GM18868 (cell line): ENCODE measurements at regions not wholly inside any gene's neighbourhood (a gene's known extent, or its start where the extent isn't known, plus 50 kb on each side); places are given as distances from the start of the nearest gene placed in this dataset.

Experiments used
- ATAC-seq: cut with Tn5 transposase; IDR thresholded peaks from one replicate; pipeline ENCODE4 v1.9.1; 2021; ENCODE audit warnings: mild to moderate bottlenecking, moderate library complexity; ENCODE audit not compliant: unreplicated experiment

DNA sequence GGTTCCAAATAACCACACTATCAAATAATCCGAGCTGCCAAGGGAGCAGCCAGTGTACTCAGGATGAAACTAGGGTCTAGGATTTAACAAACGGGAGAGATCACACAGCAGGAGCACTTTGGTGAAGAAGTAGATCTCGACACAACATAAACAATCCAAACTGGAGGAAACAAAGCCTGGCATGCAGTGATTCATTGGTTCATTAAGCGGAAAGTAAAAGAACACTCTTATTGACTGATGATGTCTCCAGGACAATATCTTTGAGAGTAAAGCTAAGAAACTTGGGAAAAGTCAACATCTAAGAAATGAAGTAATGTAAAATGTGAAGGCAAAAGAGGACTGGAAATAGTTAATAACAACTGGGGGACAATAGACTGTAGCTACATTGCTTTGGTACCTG lies 1478.3 kb upstream of the CDH9 start:
- ATAC-seq = no peak

DNA sequence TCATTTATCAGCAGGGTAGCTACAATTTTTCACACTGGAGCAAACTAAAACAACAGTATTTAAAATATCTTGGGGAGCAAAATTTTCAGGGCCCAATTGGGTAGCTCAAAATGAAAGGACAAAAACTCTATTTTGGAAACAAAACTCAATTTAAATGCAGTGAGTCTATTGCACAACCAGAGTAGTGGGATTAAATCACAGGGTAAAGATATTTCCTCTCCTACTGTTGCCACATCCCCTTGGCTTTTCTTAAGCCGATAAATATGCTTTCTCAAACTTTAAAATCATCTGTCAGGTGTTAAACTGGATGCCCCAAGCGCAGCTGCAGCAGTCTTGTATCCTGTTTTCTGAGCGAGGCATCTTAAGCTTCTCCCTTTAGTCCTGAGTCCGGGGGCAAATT lies 1474.3 kb upstream of the CDH9 start:
- no peak for ATAC-seq

DNA sequence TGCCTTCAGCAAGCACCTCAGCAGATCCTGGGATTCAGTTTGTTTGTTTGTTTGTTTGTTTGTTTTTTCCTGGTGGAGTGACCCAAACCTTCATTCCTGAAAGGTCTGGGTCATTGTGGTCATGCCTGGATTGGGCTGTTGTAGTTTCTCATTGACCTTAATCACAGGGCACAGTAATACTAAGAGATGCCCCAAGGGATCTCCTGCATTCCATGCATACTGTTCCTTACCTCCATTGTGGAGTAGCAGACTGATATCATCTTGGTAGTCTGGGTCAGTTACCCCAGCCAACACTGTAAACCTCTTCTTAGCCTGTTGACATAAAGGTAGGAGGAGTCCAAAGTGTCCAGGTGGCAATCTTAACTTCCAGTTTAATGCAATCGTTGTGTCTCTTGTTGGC lies 1466.7 kb upstream of the CDH9 start:
- no peak for ATAC-seq

DNA sequence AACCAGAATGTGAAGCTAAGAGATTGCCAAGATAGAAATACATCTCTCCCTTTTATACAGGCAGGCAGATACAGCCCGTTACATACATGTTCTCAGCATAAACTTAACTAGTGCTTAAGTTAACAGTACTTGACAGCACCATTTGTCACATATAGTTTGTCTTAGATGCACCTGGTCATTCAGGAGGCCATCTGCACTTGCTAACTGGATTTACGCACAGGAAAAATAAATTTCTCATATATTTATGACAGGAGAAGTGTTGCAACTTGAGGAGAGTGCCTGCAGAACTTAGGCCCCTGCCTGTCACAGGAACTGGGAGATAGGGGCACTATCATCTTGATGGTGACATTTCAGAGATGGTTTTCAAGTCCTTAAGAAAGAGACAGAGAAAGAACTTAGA lies 1462.1 kb upstream of the CDH9 start:
- ATAC-seq = no peak

- no peak for ATAC-seq
Measured at GRCh38 chr5:28499766-28500290, 1461.4 kb upstream of the CDH9 start.

GRCh38 chr5:28495876-28496275 lies 1457.5 kb upstream of the CDH9 start:
- no peak for ATAC-seq

DNA sequence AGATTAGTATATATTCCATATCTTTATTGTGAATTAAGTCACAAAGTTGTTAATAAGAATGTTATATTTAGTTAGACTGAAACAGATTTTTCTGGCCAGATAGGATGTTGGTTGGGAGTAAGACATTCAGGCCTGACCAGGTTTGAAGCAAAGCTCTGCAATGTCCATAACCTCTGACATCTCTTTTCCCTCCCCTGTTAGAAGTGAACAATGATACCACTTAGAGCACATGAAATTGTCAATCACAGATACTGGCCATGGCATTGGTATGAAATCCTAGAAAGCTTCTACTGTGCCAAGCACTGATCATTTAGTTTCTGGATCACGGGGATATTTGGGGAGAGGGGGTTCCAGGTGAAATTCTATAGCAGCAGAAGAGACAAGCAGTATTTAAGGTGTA lies 1455.1 kb upstream of the CDH9 start:
- ATAC-seq = no peak

GRCh38 chr5:28488752-28489151 lies 1450.4 kb upstream of the CDH9 start:
- ATAC-seq = no peak

DNA sequence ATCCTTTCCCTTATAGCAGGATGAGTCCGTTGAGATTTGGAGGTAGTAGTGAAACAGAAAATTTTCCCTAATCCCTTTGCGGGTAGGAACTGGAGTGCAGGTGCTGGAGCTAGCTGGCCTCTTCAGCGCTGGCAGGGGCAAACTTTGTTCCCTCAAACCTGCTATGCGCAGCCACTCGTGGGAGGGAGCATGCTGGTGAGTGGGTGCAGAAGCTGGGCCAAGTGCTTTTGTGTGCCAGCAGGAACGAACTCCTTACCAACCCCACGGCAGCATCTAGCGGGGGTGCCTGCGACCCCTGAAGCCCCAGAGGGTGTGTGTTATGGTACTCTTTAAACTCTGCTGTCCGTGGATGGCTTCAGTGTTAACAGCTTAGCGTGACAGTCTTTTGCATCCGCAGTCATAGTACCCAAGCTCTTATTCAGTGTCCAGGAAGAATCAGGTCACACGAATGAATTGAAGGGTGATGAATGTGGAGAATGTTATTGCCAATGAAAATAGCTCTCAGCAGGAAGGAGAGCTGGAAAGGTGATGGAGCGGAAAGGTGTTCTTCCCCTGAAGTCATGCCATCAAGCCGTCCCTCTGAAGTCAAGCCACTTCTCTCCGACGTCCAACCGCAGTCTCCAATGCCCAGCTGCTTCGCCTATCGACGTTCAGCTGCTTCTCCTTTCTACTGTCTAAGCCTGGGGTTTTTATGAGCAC lies 1445.1 kb upstream of the CDH9 start:
- no peak for ATAC-seq

- no peak for ATAC-seq
Measured at GRCh38 chr5:28473531-28474107, 1435.2 kb upstream of the CDH9 start.

DNA sequence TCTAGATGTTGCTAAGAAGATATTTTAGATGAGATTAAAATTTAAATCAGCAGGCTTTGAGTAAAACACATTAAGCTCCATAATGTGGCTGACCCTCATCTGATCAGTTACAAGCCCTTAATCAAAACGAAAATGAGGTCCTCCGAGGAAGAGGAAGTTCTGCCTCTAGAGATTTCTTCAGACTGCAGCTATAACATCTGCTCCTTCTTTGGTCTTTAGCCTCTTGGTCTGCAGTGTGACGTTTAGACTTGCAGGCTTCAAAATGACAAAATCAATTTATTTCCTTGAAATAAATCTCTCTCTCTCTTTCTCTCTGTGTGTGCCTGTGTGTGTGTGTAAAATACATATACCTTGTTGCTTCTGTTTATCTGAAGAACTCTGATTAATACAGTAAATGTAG lies 1429.8 kb upstream of the CDH9 start:
- ATAC-seq = peak; percentile 89

GRCh38 chr5:28463728-28464127 lies 1425.3 kb upstream of the CDH9 start:
- ATAC-seq = no peak

GRCh38 chr5:28451483-28451882 lies 1413.1 kb upstream of the CDH9 start:
- ATAC-seq = no peak

GRCh38 chr5:28450997-28451396 lies 1412.6 kb upstream of the CDH9 start:
- ATAC-seq = no peak

- no peak for ATAC-seq
Measured at GRCh38 chr5:28448791-28449190, 1410.4 kb upstream of the CDH9 start.

DNA sequence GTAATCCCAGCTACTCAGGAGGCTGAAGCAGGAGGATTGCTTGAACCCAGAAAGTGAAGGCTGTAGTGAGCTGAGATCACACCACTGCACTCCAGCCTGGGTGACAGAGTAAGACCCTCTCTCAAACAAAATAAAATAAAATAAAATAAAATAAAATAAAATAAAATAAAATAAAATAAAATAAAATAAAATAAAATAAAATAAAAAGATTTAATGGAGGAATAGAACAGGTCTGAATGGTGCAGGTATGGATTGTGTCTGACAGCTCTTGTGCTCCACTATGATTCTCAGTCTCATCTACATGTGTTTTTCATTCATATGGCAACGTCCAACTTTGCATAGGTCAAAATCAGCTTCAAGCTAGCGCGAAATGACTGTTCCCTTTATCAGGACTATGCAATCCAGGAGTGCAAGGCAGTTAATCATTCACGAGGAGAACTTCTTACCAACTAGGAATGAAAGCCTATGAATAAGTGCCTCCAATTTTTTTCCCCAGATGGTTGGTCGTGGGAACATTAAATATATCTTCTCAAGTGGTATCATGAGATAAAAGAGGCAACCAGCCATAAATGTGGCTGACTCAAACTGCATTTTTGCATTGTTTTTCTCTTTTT lies 1392.3 kb upstream of the CDH9 start:
- ATAC-seq = no peak

DNA sequence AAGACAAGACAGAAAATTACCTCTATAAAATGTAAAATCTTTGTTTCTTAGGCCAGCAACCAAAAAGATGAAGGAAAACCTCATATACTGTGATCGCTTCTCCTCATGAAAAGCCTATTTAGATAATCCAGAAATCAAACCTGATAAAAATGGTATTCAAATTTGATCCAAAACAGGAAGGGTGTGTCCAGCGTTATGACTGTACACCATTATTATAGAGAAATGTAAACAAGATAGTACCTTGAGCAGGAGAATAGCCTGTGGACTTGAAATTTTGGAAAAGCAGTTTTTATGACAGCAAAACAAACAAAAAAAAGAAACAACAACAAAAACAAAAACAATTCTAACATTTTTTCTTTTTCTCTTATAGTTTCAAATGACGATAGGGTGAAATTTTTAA lies 1382.8 kb upstream of the CDH9 start:
- no peak for ATAC-seq

GRCh38 chr5:28415791-28416443 lies 1377.5 kb upstream of the CDH9 start:
- no peak for ATAC-seq

- no peak for ATAC-seq
Measured at GRCh38 chr5:28414619-28415018, 1376.2 kb upstream of the CDH9 start.

GRCh38 chr5:28408651-28409050 lies 1370.3 kb upstream of the CDH9 start:
- no peak for ATAC-seq

DNA sequence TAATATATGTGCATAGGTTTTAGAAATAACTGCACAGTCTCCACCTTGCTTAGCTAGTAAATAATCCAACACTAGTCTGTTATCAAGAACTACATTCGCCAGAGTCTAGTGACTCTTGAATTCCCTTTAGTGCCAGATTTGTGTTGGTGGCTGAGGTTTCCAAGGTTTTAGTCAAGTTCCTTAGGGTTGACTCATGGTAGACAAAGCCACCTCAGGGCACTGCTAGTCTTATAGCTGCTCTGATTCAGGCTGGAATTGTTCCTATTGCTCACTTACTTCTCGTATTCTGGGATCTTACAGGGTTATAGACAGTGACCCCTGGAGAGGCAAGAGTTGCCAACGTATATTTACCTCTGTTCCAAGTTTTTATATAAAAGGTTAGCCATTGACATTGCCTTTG lies 1369.8 kb upstream of the CDH9 start:
- ATAC-seq = no peak
